PC-3 (cell line): ENCODE measurements at regions not wholly inside any gene's neighbourhood (a gene's known extent, or its start where the extent isn't known, plus 50 kb on each side); places are given as distances from the start of the nearest gene placed in this dataset.

ENCODE experiments used
- CTCF ChIP-seq: fragments of 300-600 bp; sonication (generic); conservative IDR thresholded peaks from 2 replicates; pipeline ENCODE4 v1.5.1; 2017; ENCODE audit warnings: antibody characterized with exemption, low read depth, mild to moderate bottlenecking, low read length
- EZH2 ChIP-seq: fragments of 300-600 bp; sonication (generic); IDR thresholded peaks from one replicate; pipeline ENCODE4 v1.6.1; 2017; ENCODE audit warnings: antibody characterized with exemption, mild to moderate bottlenecking, low read length; ENCODE audit not compliant: unreplicated experiment

GRCh38 chr3:89649431-89649830 lies 542.0 kb downstream of the EPHA3 start:
- no peak for TF ChIP-seq CTCF
- no peak for TF ChIP-seq EZH2
